GM06990 (cell line): ENCODE measurements at regions not wholly inside any gene's neighbourhood (a gene's known extent, or its start where the extent isn't known, plus 50 kb on each side); places are given as distances from the start of the nearest gene placed in this dataset.

ENCODE experiments used
- DNase-seq: peaks from one replicate; pipeline ENCODE4 v3.0.0-alpha.2; 2011; ENCODE audit not compliant: insufficient read length; ENCODE audit errors: extremely low read depth
- H3K27me3 ChIP-seq: replicated peaks from 2 replicates; pipeline ENCODE4 v1.6.0; 2011; ENCODE audit warnings: low read length; ENCODE audit not compliant: control insufficient read depth, insufficient read depth
- H3K36me3 ChIP-seq: 2 replicates; pipeline ENCODE4 v1.5.1; 2011; ENCODE audit warnings: low read length; ENCODE audit not compliant: control insufficient read depth, insufficient read depth
- H3K4me3 ChIP-seq: replicated peaks from 2 replicates; pipeline ENCODE4 v1.5.1; 2011; ENCODE audit warnings: low read depth, mild to moderate bottlenecking, control low read depth, low read length
- TF ChIP-seq, protein P1 (sequence below): IDR thresholded peaks from 2 replicates; pipeline ENCODE4 v1.5.1; 2011; ENCODE audit warnings: low read length, control low read depth, mild to moderate bottlenecking, inconsistent platforms; ENCODE audit not compliant: insufficient read depth, poor library complexity, severe bottlenecking

DNA sequence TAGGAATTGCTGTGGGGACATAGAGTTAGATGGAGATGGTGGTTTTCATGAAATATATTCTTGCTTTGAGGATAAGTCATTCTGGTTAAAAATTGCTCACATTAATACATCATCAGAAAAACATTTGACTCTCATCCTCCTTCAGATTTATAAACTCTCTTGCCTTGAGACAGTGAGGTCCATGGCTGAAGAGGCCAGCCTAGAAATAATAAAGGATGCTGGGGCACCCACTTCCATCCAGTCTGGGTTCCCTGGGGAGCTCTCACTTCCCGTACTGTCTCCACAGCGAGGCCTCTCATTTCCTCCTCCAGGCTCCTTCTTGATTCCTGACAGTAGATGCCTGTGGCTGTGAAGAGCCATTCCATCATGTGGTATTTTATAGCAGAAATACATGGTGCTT, 73.3 kb upstream of the PRKG1 start:
- no peaks in the 10 kb centered on the region; the same call in 1 of the 2 replicates for H3K27me3 ChIP-seq
- TF ChIP-seq, protein P1, sequence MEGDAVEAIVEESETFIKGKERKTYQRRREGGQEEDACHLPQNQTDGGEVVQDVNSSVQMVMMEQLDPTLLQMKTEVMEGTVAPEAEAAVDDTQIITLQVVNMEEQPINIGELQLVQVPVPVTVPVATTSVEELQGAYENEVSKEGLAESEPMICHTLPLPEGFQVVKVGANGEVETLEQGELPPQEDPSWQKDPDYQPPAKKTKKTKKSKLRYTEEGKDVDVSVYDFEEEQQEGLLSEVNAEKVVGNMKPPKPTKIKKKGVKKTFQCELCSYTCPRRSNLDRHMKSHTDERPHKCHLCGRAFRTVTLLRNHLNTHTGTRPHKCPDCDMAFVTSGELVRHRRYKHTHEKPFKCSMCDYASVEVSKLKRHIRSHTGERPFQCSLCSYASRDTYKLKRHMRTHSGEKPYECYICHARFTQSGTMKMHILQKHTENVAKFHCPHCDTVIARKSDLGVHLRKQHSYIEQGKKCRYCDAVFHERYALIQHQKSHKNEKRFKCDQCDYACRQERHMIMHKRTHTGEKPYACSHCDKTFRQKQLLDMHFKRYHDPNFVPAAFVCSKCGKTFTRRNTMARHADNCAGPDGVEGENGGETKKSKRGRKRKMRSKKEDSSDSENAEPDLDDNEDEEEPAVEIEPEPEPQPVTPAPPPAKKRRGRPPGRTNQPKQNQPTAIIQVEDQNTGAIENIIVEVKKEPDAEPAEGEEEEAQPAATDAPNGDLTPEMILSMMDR, result no peak
- H3K36me3 ChIP-seq, result no peaks in the 10 kb centered on the region
- H3K4me3 ChIP-seq, result no peak overlapping the region
- no peak for DNase-seq

DNA sequence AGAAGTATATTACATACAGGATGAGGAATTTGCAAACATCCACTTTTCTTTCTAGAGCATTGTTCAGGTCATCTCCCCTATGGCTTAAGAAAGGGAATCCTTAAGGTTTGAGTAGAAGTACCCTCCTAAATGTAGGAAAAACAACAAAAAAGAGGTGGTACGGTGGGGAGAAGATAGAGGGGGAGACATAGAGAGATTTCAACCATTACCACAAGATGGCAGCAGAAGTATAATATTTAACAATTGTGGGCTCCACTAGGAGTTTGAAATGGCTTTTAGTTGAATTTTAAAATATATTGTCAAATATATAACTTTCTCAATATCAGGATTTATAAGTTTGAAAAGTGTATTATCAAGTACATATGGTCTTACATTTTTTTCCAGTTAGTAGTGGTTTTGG, 72.7 kb upstream of the PRKG1 start:
- Histone ChIP-seq H3K4me3 (no peak overlapping the region), H3K27me3 (no peaks in the 10 kb centered on the region; the same call in 1 of the 2 replicates), H3K36me3 (no peaks in the 10 kb centered on the region)
- TF ChIP-seq, protein P1, result peak; percentile 48
- no peak for DNase-seq

DNA sequence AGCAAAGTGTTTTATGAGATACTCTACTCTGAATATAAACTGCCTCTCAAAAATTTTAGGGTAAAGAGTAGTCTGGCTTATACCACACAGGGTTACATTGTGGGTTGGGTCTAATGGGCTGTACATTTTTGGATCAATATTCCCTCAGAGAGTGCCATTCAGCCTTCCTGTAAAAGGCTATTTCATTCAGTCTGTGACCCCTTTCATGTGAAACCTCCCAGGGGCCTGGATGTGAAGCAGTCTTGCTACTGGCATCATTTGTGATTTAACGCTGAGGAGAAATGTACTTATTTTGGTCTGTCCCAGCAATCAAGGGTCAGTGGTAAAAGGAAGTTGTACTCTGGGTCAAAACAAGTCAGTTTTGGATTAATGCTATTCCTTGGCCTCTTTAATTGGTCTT, 71.8 kb upstream of the PRKG1 start:
- Histone ChIP-seq H3K4me3 (no peak overlapping the region), H3K27me3 (no peaks in the 10 kb centered on the region; the same call in 1 of the 2 replicates), H3K36me3 (no peaks in the 10 kb centered on the region)
- no peak for DNase-seq
- TF ChIP-seq, protein P1, result no peak

- DNase-seq, result no peak
- H3K4me3 ChIP-seq, result no peak overlapping the region
- no peaks in the 10 kb centered on the region for H3K27me3 ChIP-seq
- TF ChIP-seq, protein P1, result no peak
- H3K36me3 ChIP-seq, result no peaks in the 10 kb centered on the region
Observed at GRCh38 chr10:51004776-51005175, 69.5 kb upstream of the PRKG1 start.

- TF ChIP-seq, protein P1, result no peak
- no peaks in the 10 kb centered on the region for H3K27me3 ChIP-seq
- DNase-seq, result no peak
- no peak overlapping the region for H3K4me3 ChIP-seq
- H3K36me3 ChIP-seq, result no peaks in the 10 kb centered on the region
Observed at GRCh38 chr10:51005551-51005950, 68.7 kb upstream of the PRKG1 start.

DNA sequence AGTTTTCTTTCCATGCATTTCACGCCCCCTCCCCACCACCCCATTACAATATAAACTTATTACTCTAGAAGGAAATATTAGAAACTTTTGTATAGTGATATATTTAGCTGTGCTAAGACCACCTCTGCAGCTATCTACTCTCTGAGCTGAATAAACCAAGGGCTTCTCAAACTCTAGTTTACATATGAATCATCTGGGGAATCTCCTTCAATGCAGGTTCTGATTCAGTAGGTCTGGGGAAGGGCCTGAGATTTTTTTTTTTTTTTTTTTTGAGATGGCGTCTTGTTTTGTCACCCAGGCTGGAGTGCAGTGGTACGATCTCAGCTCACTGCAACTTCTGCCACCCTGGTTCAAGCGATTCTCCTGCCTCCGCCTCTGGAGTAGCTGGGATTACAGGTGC, 67.6 kb upstream of the PRKG1 start:
- no peaks in the 10 kb centered on the region for H3K27me3 ChIP-seq
- no peak overlapping the region for H3K4me3 ChIP-seq
- TF ChIP-seq, protein P1, result no peak
- DNase-seq, result no peak
- H3K36me3 ChIP-seq, result no peaks in the 10 kb centered on the region
